Breast epithelium (tissue), 3 donors: ENCODE measurements at regions not wholly inside any gene's neighbourhood (a gene's known extent, or its start where the extent isn't known, plus 50 kb on each side); places are given as distances from the start of the nearest gene placed in this dataset.

ENCODE experiments used
- POLR2A ChIP-seq: fragments of 450-650 bp; IDR thresholded peaks from one replicate; pipeline ENCODE4 v1.6.1; 2016; ENCODE audit warnings: antibody characterized with exemption, mild to moderate bottlenecking, moderate library complexity
- POLR2AphosphoS5 ChIP-seq, 3 donors: sonication (generic); formaldehyde crosslinking; IDR thresholded peaks; one replicate each; pipeline ENCODE4 v1.6.1; 2017; ENCODE audit warnings: antibody characterized with exemption in 3 of 3
- TF ChIP-seq, protein P1 (sequence below), 3 donors: fragments of 450-650 bp; IDR thresholded peaks; one replicate each; pipeline ENCODE4 v1.5.1; 2016 to 2017; ENCODE audit warnings: antibody characterized with exemption in 3 of 3, mild to moderate bottlenecking in 3 of 3, moderate library complexity in 3 of 3

DNA sequence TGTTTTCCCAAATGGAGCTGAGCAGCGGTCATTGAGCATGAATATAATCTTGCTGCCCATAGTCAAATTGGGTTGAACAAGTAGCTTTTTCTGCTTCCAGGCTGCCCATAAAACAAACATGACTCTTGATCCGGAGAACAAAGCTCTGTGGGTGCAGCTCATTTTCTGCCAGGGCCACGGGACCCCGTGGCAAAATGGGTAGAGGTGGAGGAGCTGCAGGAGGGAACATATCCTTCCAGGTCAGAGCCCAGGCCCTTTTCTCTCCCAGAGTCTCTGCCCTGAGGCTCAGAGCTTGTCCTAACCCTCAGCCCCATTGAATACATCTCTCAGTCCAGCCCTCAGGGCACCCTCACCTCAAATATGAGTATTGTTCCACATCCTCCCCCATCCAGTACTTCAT, 151.6 kb upstream of the TWIST2 start:
- TF ChIP-seq POLR2A (no peak), POLR2AphosphoS5 (IDR thresholded peaks at IDR 0.05) (no peak)
- TF ChIP-seq, protein P1, sequence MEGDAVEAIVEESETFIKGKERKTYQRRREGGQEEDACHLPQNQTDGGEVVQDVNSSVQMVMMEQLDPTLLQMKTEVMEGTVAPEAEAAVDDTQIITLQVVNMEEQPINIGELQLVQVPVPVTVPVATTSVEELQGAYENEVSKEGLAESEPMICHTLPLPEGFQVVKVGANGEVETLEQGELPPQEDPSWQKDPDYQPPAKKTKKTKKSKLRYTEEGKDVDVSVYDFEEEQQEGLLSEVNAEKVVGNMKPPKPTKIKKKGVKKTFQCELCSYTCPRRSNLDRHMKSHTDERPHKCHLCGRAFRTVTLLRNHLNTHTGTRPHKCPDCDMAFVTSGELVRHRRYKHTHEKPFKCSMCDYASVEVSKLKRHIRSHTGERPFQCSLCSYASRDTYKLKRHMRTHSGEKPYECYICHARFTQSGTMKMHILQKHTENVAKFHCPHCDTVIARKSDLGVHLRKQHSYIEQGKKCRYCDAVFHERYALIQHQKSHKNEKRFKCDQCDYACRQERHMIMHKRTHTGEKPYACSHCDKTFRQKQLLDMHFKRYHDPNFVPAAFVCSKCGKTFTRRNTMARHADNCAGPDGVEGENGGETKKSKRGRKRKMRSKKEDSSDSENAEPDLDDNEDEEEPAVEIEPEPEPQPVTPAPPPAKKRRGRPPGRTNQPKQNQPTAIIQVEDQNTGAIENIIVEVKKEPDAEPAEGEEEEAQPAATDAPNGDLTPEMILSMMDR (IDR thresholded peaks at IDR 0.05) = no peak
